Uterus (tissue), 3 donors: ENCODE measurements at regions not wholly inside any gene's neighbourhood (a gene's known extent, or its start where the extent isn't known, plus 50 kb on each side); places are given as distances from the start of the nearest gene placed in this dataset.

Experiments
- DNase-seq, 2 donors: peaks; one replicate each; pipeline ENCODE4 v3.0.0-alpha.2; 2019 to 2020
- H3K27ac ChIP-seq, 2 donors: fragments of 200-600 bp; sonication (generic); 1 replicate in 1 of 2; 2 replicates in 1 of 2; pipeline ENCODE4 v1.5.1; 2016 to 2018
- H3K27me3 ChIP-seq, 2 donors: fragments of 200-600 bp; sonication (generic); one replicate each; pipeline ENCODE4 v1.5.1; 2018 to 2019; ENCODE audit warnings: control low read depth in 1 of 2
- H3K36me3 ChIP-seq, 2 donors: fragments of 200-600 bp; sonication (generic); one replicate each; pipeline ENCODE4 v1.5.1; 2019; ENCODE audit warnings: control low read depth in 1 of 2
- H3K4me1 ChIP-seq, 2 donors: fragments of 200-600 bp; sonication (generic); one replicate each; pipeline ENCODE4 v1.5.1; 2018 to 2019; ENCODE audit warnings: control low read depth in 1 of 2
- H3K4me3 ChIP-seq, 2 donors: fragments of 200-600 bp; sonication (generic); 1 replicate in 1 of 2; 2 replicates in 1 of 2; pipeline ENCODE4 v1.5.1; 2018 to 2019; ENCODE audit warnings: mild to moderate bottlenecking in 1 of 2
- H3K9me3 ChIP-seq, 2 donors: fragments of 200-600 bp; sonication (generic); one replicate each; pipeline ENCODE4 v1.5.1; 2019; ENCODE audit warnings: control low read depth in 1 of 2
- CTCF ChIP-seq, 4 experiments: fragments of 200-600 bp in 2 of 4; fragments of 450-650 bp in 2 of 4; sonication (generic) in 2 of 4; IDR thresholded peaks; one replicate each; pipeline ENCODE4 v1.5.1; 2016 to 2019; ENCODE audit warnings: antibody characterized with exemption in 4 of 4, mild to moderate bottlenecking in 2 of 4, moderate library complexity in 1 of 4
- POLR2A ChIP-seq, 2 donors: fragments of 450-650 bp; IDR thresholded peaks; one replicate each; pipeline ENCODE4 v1.6.1; 2016; ENCODE audit warnings: antibody characterized with exemption in 2 of 2, mild to moderate bottlenecking in 1 of 2, moderate library complexity in 1 of 2
- intact Hi-C: fragments of 100-400 bp; cut with DNase I; formaldehyde crosslinking; loops from one replicate; pipeline ENCODE4 v1.15.1; 2023; ENCODE audit warnings: low total_unique reads
- donor health status: DM: yes; HTN: yes; CAD: no.

GRCh38 chr5:162466011-162466410 is 398.4 kb downstream of the GABRG2 start:
- DNase-seq: no peak
- Histone ChIP-seq H3K4me1 (no peaks in the 10 kb centered on the region), H3K27me3 (no peaks in the 10 kb centered on the region), H3K36me3 (no peaks in the 10 kb centered on the region), H3K4me3 (no peak overlapping the region), H3K27ac (no peak overlapping the region), H3K9me3 (no peaks in the 10 kb centered on the region)
- TF ChIP-seq CTCF (IDR thresholded peaks at IDR 0.05): no peak
- intact Hi-C loops: no loop called here

GRCh38 chr5:162473041-162473714 is 405.6 kb downstream of the GABRG2 start:
- peak in 1 of 2 donors; percentile 15 for DNase-seq
- intact Hi-C loops: no loop called here
- Histone ChIP-seq H3K27me3 (no peaks in the 10 kb centered on the region), H3K36me3 (no peaks in the 10 kb centered on the region), H3K4me3 (no peak overlapping the region), H3K27ac (peak overlapping the region in 1 of 2 donors; percentile 57), H3K4me1 (no peaks in the 10 kb centered on the region), H3K9me3 (no peaks in the 10 kb centered on the region)
- no peak for TF ChIP-seq CTCF (IDR thresholded peaks at IDR 0.05)
- TF ChIP-seq POLR2A (IDR thresholded peaks at IDR 0.05): no peak

- DNase-seq: no peak
- intact Hi-C loops: no loop called here
- TF ChIP-seq CTCF (IDR thresholded peaks at IDR 0.05): no peak
- TF ChIP-seq POLR2A (IDR thresholded peaks at IDR 0.05): no peak
- H3K27me3 ChIP-seq: no peaks in the 10 kb centered on the region
- no peak overlapping the region for H3K27ac ChIP-seq
- H3K36me3 ChIP-seq: no peaks in the 10 kb centered on the region
- no peak overlapping the region for H3K4me3 ChIP-seq
- no peaks in the 10 kb centered on the region for H3K4me1 ChIP-seq
- no peaks in the 10 kb centered on the region for H3K9me3 ChIP-seq
Observed at GRCh38 chr5:162474239-162474638, 406.7 kb downstream of the GABRG2 start.

- intact Hi-C loops: no loop called here
- H3K36me3 ChIP-seq: no peaks in the 10 kb centered on the region
- no peak for TF ChIP-seq CTCF (IDR thresholded peaks at IDR 0.05)
Observed at GRCh38 chr5:162484095-162484494, 416.5 kb downstream of the GABRG2 start.

GRCh38 chr5:162484986-162485385 is 417.4 kb downstream of the GABRG2 start:
- Histone ChIP-seq H3K9me3 (no peaks in the 10 kb centered on the region), H3K36me3 (no peaks in the 10 kb centered on the region), H3K27me3 (no peaks in the 10 kb centered on the region), H3K27ac (no peak overlapping the region), H3K4me3 (no peak overlapping the region), H3K4me1 (no peaks in the 10 kb centered on the region)
- intact Hi-C loops: no loop called here
- no peak for DNase-seq
- TF ChIP-seq POLR2A (IDR thresholded peaks at IDR 0.05) (no peak), CTCF (IDR thresholded peaks at IDR 0.05) (no peak)

More at GRCh38 chr5:162484095-162484494, 416.5 kb downstream of the GABRG2 start:
- H3K4me1 ChIP-seq: no peaks in the 10 kb centered on the region
- no peak for DNase-seq
- no peaks in the 10 kb centered on the region for H3K9me3 ChIP-seq
- no peak overlapping the region for H3K27ac ChIP-seq
- no peak overlapping the region for H3K4me3 ChIP-seq
- no peaks in the 10 kb centered on the region for H3K27me3 ChIP-seq
